NB4 (cell line): ENCODE measurements at regions not wholly inside any gene's neighbourhood (a gene's known extent, or its start where the extent isn't known, plus 50 kb on each side); places are given as distances from the start of the nearest gene placed in this dataset.

Experiments
- DNase-seq: peaks from one replicate; pipeline ENCODE4 v3.0.0; 2010; ENCODE audit warnings: low read depth
- H3K4me3 ChIP-seq: one replicate; pipeline ENCODE4 v1.5.1; 2011; ENCODE audit warnings: mild to moderate bottlenecking, low read depth, low read length, moderate library complexity
- MYC ChIP-seq: IDR thresholded peaks from 2 replicates; pipeline ENCODE4 v1.6.1; 2011; ENCODE audit warnings: low read depth, low read length
- POLR2A ChIP-seq: IDR thresholded peaks from 2 replicates; pipeline ENCODE4 v1.6.1; 2011; ENCODE audit warnings: mild to moderate bottlenecking; ENCODE audit not compliant: insufficient read length; ENCODE audit errors: extremely low read depth
- TF ChIP-seq, protein P1 (sequence below): IDR thresholded peaks from 2 replicates; pipeline ENCODE4 v1.6.1; 2011; ENCODE audit warnings: low read depth, low read length
- TF ChIP-seq, protein P2 (sequence below): IDR thresholded peaks from one replicate; pipeline ENCODE4 v1.5.1; 2012; ENCODE audit warnings: low read depth, low read length

DNA sequence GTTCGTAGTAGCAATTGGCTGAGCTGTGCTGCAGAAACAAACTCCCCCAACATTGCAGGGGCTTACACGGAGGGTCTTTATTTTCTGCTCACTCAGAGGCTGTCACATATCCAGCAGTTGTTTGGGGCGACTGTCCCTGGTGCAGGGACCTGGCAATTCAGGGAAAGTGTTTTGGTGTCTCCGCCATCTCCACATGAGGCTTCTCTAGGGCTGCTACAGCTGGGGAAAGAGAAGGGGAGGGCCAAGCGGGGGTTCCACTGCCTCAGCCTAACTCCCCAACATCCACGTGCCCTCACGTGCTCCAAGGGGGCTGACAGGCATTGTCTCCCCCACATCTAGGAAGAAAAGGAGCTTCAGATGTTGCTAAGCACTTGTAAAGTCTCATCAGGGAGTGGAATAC, 61.3 kb upstream of the NXT1 start:
- DNase-seq = no peak
- H3K4me3 ChIP-seq = no peak overlapping the region
- no peak for TF ChIP-seq POLR2A
- no peak for TF ChIP-seq MYC
- TF ChIP-seq, protein P1, sequence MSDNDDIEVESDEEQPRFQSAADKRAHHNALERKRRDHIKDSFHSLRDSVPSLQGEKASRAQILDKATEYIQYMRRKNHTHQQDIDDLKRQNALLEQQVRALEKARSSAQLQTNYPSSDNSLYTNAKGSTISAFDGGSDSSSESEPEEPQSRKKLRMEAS = no peak
- TF ChIP-seq, protein P2, sequence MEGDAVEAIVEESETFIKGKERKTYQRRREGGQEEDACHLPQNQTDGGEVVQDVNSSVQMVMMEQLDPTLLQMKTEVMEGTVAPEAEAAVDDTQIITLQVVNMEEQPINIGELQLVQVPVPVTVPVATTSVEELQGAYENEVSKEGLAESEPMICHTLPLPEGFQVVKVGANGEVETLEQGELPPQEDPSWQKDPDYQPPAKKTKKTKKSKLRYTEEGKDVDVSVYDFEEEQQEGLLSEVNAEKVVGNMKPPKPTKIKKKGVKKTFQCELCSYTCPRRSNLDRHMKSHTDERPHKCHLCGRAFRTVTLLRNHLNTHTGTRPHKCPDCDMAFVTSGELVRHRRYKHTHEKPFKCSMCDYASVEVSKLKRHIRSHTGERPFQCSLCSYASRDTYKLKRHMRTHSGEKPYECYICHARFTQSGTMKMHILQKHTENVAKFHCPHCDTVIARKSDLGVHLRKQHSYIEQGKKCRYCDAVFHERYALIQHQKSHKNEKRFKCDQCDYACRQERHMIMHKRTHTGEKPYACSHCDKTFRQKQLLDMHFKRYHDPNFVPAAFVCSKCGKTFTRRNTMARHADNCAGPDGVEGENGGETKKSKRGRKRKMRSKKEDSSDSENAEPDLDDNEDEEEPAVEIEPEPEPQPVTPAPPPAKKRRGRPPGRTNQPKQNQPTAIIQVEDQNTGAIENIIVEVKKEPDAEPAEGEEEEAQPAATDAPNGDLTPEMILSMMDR = no peak

DNA sequence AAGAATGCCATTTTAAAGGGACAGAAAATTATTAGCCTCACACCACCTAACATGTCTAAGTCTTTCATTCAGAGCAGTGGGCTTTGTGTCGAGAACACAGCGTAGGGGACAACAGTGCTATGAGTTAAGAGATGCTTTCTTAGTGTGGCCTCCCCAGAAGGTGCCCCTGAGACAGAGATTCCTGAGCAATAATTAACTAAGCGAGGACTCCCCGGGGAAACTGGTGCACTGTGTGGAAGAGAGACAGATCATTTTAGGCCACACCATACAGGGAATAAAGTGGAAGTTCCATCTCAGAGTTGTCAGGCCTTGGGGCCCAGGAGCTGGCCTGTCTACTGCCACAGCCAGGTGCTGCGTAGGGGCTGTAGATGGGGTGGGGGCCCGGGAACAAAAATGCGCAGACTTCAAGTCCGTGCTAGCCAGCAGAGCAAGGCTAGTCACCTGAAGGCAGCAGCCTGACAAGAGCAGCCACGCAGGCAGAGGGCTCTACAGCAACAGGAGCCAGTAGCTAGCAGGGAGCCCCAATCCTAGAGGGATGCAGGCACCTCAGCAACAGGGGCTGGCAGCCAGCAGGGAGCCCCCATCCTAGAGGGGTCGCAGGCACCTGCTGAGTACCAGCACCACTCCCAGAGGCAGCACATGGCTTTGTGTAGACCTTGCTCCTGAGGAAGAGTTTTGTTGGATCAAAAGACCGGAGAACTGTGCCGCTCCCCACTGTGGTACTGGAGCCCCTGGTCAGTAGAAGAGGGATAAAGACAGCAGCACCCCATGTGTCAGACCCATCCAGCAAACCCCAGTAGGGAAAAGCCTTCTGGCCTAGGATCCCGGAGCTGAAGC, 63.0 kb upstream of the NXT1 start:
- DNase-seq = no peak
- TF ChIP-seq POLR2A = no peak
- TF ChIP-seq, protein P2 = no peak
- TF ChIP-seq, protein P1 = no peak
- TF ChIP-seq MYC = no peak
- H3K4me3 ChIP-seq = no peak overlapping the region

DNA sequence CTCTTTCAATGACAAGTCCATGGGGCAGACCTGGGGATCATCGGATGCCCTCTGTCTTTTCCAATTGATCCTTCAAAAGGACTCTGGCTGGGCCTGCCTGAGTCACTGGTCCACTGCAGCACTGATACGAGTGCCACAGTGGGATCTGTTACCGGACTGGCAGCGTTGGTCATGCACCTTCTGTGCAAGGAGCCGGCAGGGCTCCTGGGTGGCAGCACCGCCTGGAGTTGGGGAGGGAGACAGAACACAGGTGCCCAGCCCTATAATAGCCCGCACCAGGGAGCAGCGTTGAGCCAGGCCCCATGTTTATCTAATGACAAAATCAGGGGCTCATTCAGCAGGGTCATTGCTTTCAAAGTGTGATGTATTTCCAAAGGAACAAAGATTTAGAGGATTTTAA, 64.2 kb upstream of the NXT1 start:
- no peak overlapping the region for H3K4me3 ChIP-seq
- TF ChIP-seq POLR2A = no peak
- TF ChIP-seq, protein P2 = no peak
- TF ChIP-seq, protein P1 = no peak
- TF ChIP-seq MYC = no peak
- no peak for DNase-seq

DNA sequence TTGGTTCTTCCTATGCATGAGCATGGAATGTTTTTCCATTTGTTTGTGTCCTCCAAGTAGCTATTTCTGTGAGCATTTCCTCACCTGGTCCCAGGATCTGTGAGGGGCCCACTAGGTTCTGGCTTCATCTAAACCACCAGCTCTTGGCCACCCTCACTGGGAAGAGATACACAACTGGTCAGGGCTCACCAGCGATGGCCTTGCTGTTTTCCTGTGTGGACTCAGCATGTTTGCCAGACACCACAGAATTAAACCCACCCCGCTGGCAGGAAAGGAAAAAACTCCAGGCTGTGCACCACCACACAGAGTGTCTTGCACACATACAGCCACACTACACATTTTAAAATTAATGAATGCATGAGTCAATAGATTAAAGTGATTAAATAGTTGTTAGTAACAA, 65.1 kb upstream of the NXT1 start:
- TF ChIP-seq, protein P1 = no peak
- TF ChIP-seq MYC (no peak), POLR2A (no peak)
- TF ChIP-seq, protein P2 = no peak
- no peak overlapping the region for H3K4me3 ChIP-seq
- no peak for DNase-seq

DNA sequence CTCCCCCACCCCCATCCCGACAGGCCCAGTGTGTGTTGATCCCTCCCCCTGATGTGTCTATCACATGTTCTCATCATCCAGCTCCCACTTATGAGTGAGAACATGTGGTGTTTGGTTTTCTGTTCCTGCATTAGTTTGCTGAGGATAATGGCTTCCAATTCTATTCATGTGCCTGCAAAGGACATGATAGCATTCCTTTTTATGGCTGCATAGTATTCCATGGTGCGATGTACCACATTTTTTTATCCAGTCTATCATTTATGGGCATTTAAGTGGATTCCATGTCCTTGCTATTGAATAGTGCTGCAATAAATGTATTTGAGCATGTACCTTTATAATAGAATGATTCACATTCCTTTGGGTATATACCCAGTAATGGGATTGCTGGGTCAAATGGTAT, 66.6 kb upstream of the NXT1 start:
- TF ChIP-seq, protein P2 = no peak
- TF ChIP-seq POLR2A = no peak
- TF ChIP-seq, protein P1 = no peak
- TF ChIP-seq MYC = no peak
- no peak overlapping the region for H3K4me3 ChIP-seq
- no peak for DNase-seq
